Loucy (cell line): ENCODE measurements at regions not wholly inside any gene's neighbourhood (a gene's known extent, or its start where the extent isn't known, plus 50 kb on each side); places are given as distances from the start of the nearest gene placed in this dataset.

Experiments
- H2AFZ ChIP-seq: fragments of 200-600 bp; sonication (generic); 2 replicates; pipeline ENCODE4 v1.6.0; 2016; ENCODE audit warnings: antibody characterized with exemption, mild to moderate bottlenecking, low read length, moderate library complexity
- H3F3A ChIP-seq: fragments of 200-600 bp; 2 replicates; pipeline ENCODE4 v1.6.0; 2016; ENCODE audit warnings: antibody characterized with exemption, low read depth, mild to moderate bottlenecking
- H3K27me3 ChIP-seq: fragments of 200-600 bp; sonication (generic); 2 replicates; pipeline ENCODE4 v1.6.1; 2014; ENCODE audit warnings: low read length, mild to moderate bottlenecking; ENCODE audit not compliant: insufficient read depth, poor library complexity, severe bottlenecking
- H3K36me3 ChIP-seq: fragments of 200-600 bp; sonication (generic); 2 replicates; pipeline ENCODE4 v1.6.1; 2016; ENCODE audit warnings: low read length; ENCODE audit not compliant: insufficient read depth
- H3K4me1 ChIP-seq: fragments of 200-600 bp; sonication (generic); 2 replicates; pipeline ENCODE4 v1.5.1; 2014; ENCODE audit warnings: low read length, mild to moderate bottlenecking; ENCODE audit not compliant: insufficient read depth, poor library complexity, severe bottlenecking
- H3K4me2 ChIP-seq: fragments of 200-600 bp; sonication (generic); 2 replicates; pipeline ENCODE4 v1.6.0; 2014; ENCODE audit warnings: antibody characterized with exemption, low read length, low read depth, mild to moderate bottlenecking; ENCODE audit not compliant: poor library complexity, severe bottlenecking
- H3K4me3 ChIP-seq: fragments of 200-600 bp; sonication (generic); 2 replicates; pipeline ENCODE4 v1.5.1; 2014; ENCODE audit warnings: low read length, mild to moderate bottlenecking, mixed read lengths; ENCODE audit not compliant: poor library complexity, severe bottlenecking
- H3K79me2 ChIP-seq: fragments of 200-600 bp; sonication (generic); 2 replicates; pipeline ENCODE4 v1.6.1; 2014; ENCODE audit warnings: low read length; ENCODE audit not compliant: insufficient read depth
- H3K9ac ChIP-seq: fragments of 200-600 bp; sonication (generic); 2 replicates; pipeline ENCODE4 v1.6.0; 2014; ENCODE audit warnings: mild to moderate bottlenecking, low read depth, low read length, moderate library complexity; ENCODE audit not compliant: poor library complexity, severe bottlenecking
- H3K9me2 ChIP-seq: fragments of 200-600 bp; sonication (generic); replicated peaks from 2 replicates; pipeline ENCODE4 v1.6.1; 2016; ENCODE audit warnings: low read depth, low read length, mixed read lengths
- H3K9me3 ChIP-seq: fragments of 200-600 bp; sonication (generic); 2 replicates; pipeline ENCODE4 v1.6.1; 2014; ENCODE audit warnings: mild to moderate bottlenecking, antibody characterized with exemption, low read length, low read depth; ENCODE audit not compliant: insufficient read depth
- H4K20me1 ChIP-seq: fragments of 200-600 bp; sonication (generic); 2 replicates; pipeline ENCODE4 v1.6.0; 2014; ENCODE audit warnings: antibody characterized with exemption, low read length, mild to moderate bottlenecking; ENCODE audit not compliant: insufficient read depth, poor library complexity, severe bottlenecking
- CTCF ChIP-seq: fragments of 200-600 bp; sonication (generic); conservative IDR thresholded peaks from 2 replicates; pipeline ENCODE4 v1.5.1; 2014; ENCODE audit warnings: mild to moderate bottlenecking, antibody characterized with exemption, low read length
- EZH2phosphoT487 ChIP-seq: fragments of 200-600 bp; IDR thresholded peaks from 2 replicates; pipeline ENCODE4 v1.6.1; 2018; ENCODE audit warnings: antibody characterized with exemption, mild to moderate bottlenecking, moderate library complexity, borderline replicate concordance

- H3K4me3 ChIP-seq = no peak overlapping the region
- no peaks in the 10 kb centered on the region for H3K9me3 ChIP-seq
- TF ChIP-seq EZH2phosphoT487 (no peak), CTCF (no peak)
- no peaks in the 10 kb centered on the region for H3K4me1 ChIP-seq
- H3K4me2 ChIP-seq = no peak overlapping the region
- no peak overlapping the region for H2AFZ ChIP-seq
- H4K20me1 ChIP-seq = no peaks in the 10 kb centered on the region
- no peaks in the 10 kb centered on the region for H3K27me3 ChIP-seq
- no peaks in the 10 kb centered on the region for H3K79me2 ChIP-seq
- H3K36me3 ChIP-seq = no peaks in the 10 kb centered on the region
- H3K9ac ChIP-seq = no peak overlapping the region
- no peaks in the 10 kb centered on the region for H3F3A ChIP-seq
- no peaks in the 10 kb centered on the region for H3K9me2 ChIP-seq
These were observed 766.4 kb upstream of the CITED2 start for GRCh38 chr6:140140891-140141290.

GRCh38 chr6:140138311-140139010 lies 764.0 kb upstream of the CITED2 start:
- Histone ChIP-seq H3K36me3 (no peaks in the 10 kb centered on the region), H3K9me3 (0 out of 2 replicates have a peak, but pooled peaks cover 4% of the 10 kb centered on the region)

GRCh38 chr6:140134224-140134623 lies 759.8 kb upstream of the CITED2 start:
- no peak overlapping the region for H3K4me2 ChIP-seq
- no peaks in the 10 kb centered on the region for H3K36me3 ChIP-seq
- no peaks in the 10 kb centered on the region for H3F3A ChIP-seq
- no peak overlapping the region for H3K9ac ChIP-seq
- no peaks in the 10 kb centered on the region for H3K4me1 ChIP-seq
- no peak overlapping the region for H3K4me3 ChIP-seq
- no peak overlapping the region for H2AFZ ChIP-seq
- TF ChIP-seq EZH2phosphoT487 = no peak
- TF ChIP-seq CTCF = no peak
- H3K27me3 ChIP-seq = no peaks in the 10 kb centered on the region
- no peaks in the 10 kb centered on the region for H3K9me2 ChIP-seq
- H3K9me3 ChIP-seq = peaks cover 5% of the 10 kb centered on the region; the same call in 1 of the 2 replicates
- no peaks in the 10 kb centered on the region for H3K79me2 ChIP-seq
- H4K20me1 ChIP-seq = no peaks in the 10 kb centered on the region

More at GRCh38 chr6:140138311-140139010, 764.0 kb upstream of the CITED2 start:
- Histone ChIP-seq H4K20me1 (no peaks in the 10 kb centered on the region), H3K9ac (no peak overlapping the region), H3K4me1 (no peaks in the 10 kb centered on the region), H3K79me2 (no peaks in the 10 kb centered on the region), H3F3A (no peaks in the 10 kb centered on the region), H2AFZ (no peak overlapping the region), H3K9me2 (no peaks in the 10 kb centered on the region), H3K4me2 (no peak overlapping the region), H3K4me3 (no peak overlapping the region), H3K27me3 (no peaks in the 10 kb centered on the region)
- no peak for TF ChIP-seq EZH2phosphoT487
- no peak for TF ChIP-seq CTCF
